ENCODE measurements at regions not wholly inside any gene's neighbourhood (a gene's known extent, or its start where the extent isn't known, plus 50 kb on each side); places are given as distances from the start of the nearest gene placed in this dataset.

GRCh38 chr4:115906428-115906827 lies 793.0 kb upstream of the NDST4 start:
- no peak for DNase-seq
- no peaks in the 10 kb centered on the region for H3K4me1 Mint-ChIP-seq
- H3K27me3 Mint-ChIP-seq, result no peaks in the 10 kb centered on the region
- H3K27ac Mint-ChIP-seq, result no peak overlapping the region
- H3K4me3 Mint-ChIP-seq, result no peak overlapping the region
- no peaks in the 10 kb centered on the region for H3K36me3 Mint-ChIP-seq
- peaks cover 6% of the 10 kb centered on the region for H3K9me3 Mint-ChIP-seq

DNA sequence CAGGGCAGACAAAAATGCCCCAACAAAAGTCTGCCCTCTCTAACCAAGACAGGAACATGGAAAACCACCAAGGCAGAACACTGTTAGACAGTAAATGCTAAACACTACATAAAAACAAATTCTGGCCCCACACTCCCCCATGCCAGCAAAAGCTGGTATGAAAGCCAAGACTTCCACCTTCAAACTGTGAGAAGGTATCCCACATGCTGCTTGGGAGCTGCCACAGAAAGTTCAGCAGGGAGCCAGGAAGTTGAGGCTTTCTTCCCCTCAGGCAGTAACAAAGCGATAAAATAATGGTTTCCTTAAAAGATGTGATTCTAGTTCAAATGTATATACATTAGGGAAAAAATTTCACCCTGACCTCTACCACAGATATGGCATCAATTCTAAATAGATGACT lies 770.4 kb upstream of the NDST4 start:
- Mint-ChIP-seq H3K4me1 (no peaks in the 10 kb centered on the region), H3K9me3 (peaks cover 1% of the 10 kb centered on the region), H3K4me3 (no peak overlapping the region), H3K27me3 (no peaks in the 10 kb centered on the region), H3K36me3 (no peaks in the 10 kb centered on the region), H3K27ac (no peak overlapping the region)
- DNase-seq, result no peak

DNA sequence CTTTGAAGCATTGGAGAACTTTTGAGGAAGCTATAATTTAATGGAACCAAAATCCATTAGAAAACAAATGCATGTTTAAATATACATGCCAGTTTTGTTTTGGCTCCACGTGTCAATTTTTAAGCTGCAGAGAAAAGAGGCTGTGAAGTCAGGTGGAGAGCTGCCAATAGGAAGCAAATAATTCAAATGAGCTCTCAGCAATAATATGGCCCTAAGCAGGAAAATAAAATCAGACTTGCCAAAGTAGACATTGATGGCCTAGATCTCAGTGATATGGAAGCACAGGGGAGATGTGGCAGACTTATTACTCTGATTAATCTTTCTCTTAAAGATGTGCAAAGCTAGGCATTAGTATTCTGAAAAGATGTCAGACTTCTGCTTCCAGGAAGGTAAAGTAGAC lies 769.8 kb upstream of the NDST4 start:
- DNase-seq, result no peak
- Mint-ChIP-seq H3K9me3 (peaks cover 1% of the 10 kb centered on the region), H3K4me3 (no peak overlapping the region), H3K4me1 (no peaks in the 10 kb centered on the region), H3K36me3 (no peaks in the 10 kb centered on the region), H3K27me3 (no peaks in the 10 kb centered on the region), H3K27ac (no peak overlapping the region)

GRCh38 chr4:115873048-115873447 lies 759.6 kb upstream of the NDST4 start:
- no peaks in the 10 kb centered on the region for H3K4me1 Mint-ChIP-seq
- no peak for DNase-seq
- H3K27me3 Mint-ChIP-seq, result no peaks in the 10 kb centered on the region
- H3K4me3 Mint-ChIP-seq, result no peak overlapping the region
- H3K27ac Mint-ChIP-seq, result no peak overlapping the region
- H3K36me3 Mint-ChIP-seq, result no peaks in the 10 kb centered on the region
- H3K9me3 Mint-ChIP-seq, result no peaks in the 10 kb centered on the region

DNA sequence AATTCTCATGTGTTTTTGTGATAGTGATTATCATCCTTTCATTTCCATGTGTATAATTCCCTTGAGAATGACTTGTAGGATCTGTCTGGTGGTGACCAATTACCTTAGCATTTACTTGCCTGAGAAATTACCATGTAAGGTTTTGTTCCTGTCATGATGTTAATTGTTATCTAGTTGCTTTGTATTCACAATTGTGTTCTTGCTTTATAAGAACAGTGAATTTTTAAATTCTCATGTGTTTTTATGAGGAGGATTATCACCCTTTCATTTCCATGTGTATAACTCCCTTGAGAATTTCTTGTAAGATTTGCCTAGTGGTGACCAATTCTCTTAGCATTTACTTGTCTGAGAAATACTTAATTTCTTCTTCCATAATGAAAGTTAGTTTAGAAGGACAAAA lies 758.2 kb upstream of the NDST4 start:
- DNase-seq, result no peak
- Mint-ChIP-seq H3K36me3 (no peaks in the 10 kb centered on the region), H3K27ac (no peak overlapping the region), H3K9me3 (no peaks in the 10 kb centered on the region), H3K4me3 (no peak overlapping the region), H3K4me1 (no peaks in the 10 kb centered on the region), H3K27me3 (no peaks in the 10 kb centered on the region)

- no peak for DNase-seq
- Mint-ChIP-seq H3K27ac (no peak overlapping the region), H3K36me3 (no peaks in the 10 kb centered on the region), H3K4me3 (no peak overlapping the region), H3K4me1 (no peaks in the 10 kb centered on the region), H3K27me3 (no peaks in the 10 kb centered on the region), H3K9me3 (no peaks in the 10 kb centered on the region)
These were observed 753.0 kb upstream of the NDST4 start for GRCh38 chr4:115866364-115866896.

DNA sequence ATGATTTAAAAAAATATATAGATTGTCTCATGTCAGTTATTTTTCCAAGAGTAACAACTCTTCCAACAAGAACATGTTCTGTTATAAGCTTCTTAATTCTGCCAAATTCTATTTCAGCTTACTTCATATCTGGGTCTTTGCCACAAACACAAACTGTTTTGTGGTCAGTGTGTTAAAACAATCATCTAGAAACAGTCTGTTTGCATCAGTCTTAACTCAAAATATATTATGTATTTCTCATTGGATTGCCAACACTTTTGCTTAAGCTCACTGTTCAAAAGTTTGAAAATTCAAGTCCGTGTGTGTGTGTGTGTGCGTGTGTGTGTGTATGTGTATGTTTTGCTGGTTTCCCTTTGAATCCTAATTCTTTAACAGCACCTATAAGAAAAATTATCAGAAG lies 752.3 kb upstream of the NDST4 start:
- H3K4me3 Mint-ChIP-seq, result no peak overlapping the region
- no peak for DNase-seq
- no peaks in the 10 kb centered on the region for H3K36me3 Mint-ChIP-seq
- H3K27me3 Mint-ChIP-seq, result no peaks in the 10 kb centered on the region
- H3K27ac Mint-ChIP-seq, result no peak overlapping the region
- H3K4me1 Mint-ChIP-seq, result no peaks in the 10 kb centered on the region
- H3K9me3 Mint-ChIP-seq, result peaks cover under 1% of the 10 kb centered on the region

GRCh38 chr4:115852767-115853091 lies 739.3 kb upstream of the NDST4 start:
- no peak for DNase-seq
- H3K27ac Mint-ChIP-seq, result no peak overlapping the region
- peaks cover 4% of the 10 kb centered on the region for H3K9me3 Mint-ChIP-seq
- no peak overlapping the region for H3K4me3 Mint-ChIP-seq
- H3K27me3 Mint-ChIP-seq, result no peaks in the 10 kb centered on the region
- no peaks in the 10 kb centered on the region for H3K4me1 Mint-ChIP-seq
- no peaks in the 10 kb centered on the region for H3K36me3 Mint-ChIP-seq

DNA sequence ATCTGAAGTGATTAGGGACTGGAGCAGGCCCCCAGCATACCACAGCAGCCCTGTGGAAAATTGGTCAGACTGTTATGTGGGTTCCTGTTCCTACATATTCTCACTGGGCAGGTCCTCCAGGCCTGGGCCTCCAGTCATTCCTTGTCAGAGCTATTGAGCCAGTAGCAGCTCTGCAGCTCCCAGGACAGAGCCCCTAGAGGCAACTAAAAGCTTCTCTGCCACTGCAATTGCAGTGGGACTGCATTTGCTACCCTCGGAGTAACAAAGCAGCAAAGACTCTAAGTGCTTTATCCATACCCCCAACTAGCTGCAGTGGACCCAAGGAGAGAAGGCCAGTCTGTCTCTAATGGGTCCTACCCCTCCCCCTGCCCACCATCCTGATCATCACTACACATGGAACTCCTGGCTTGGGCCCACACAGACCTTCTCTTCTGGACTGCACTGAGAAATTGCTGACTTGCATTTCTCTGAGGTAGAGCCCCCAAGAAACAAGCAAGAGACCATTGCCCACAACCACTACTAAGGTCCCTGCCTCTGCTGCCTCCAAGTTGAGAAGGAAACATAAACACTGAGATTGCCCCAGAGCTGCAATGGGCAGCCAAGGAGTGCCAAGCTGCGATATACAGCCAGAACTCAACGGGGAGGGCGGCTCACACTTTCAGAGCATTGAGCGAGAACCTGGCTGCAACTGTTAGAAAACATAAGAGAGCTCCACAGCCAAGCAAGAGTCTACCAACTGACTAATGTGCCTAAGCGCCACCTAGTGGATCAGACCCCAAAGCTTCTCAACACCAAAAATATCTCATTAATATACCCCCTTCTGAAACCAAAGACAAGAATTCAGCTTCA lies 738.7 kb upstream of the NDST4 start:
- no peak overlapping the region for H3K4me3 Mint-ChIP-seq
- DNase-seq, result peak; percentile 3

DNA sequence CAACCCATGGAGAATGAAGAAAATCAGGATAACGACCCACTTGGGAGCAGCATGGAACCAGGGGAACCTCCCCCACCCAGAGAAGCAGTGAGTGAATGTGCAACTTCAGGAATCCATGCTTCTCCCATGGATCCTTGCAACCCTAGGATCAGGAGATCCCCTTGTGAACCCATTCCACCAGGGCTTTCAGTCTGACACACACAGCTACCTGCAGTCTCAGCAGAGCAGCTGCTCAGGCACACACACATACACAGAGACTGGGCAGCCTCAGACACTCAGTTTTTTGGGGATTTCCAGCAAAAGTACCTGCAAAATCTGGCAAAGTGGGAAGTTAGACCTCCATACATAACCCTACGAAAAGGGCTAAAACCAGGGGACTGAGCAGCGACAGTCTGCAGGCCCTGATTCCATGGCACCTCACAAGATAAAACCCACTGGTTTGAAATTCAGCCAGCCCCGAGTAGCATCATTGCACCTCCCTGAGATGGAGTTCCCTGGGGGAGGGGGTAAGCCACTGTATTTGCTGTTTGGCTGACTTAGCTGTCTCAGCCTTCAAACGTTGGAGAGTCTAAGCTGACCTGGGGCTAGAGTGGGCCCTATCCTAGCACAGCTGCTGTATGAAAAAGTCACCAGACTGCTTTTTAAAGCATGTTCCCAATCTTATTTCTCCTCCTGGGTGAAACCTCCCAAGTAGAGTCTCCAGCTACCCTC lies 737.5 kb upstream of the NDST4 start:
- Mint-ChIP-seq H3K4me1 (no peaks in the 10 kb centered on the region), H3K36me3 (no peaks in the 10 kb centered on the region), H3K9me3 (peaks cover 2% of the 10 kb centered on the region), H3K27me3 (no peaks in the 10 kb centered on the region), H3K27ac (no peak overlapping the region), H3K4me3 (no peak overlapping the region)
- no peak for DNase-seq

More for the DNA sequence above, 738.7 kb upstream of the NDST4 start:
- Mint-ChIP-seq H3K4me1 (no peaks in the 10 kb centered on the region), H3K9me3 (peaks cover 4% of the 10 kb centered on the region), H3K27ac (no peak overlapping the region), H3K36me3 (no peaks in the 10 kb centered on the region), H3K27me3 (no peaks in the 10 kb centered on the region)

DNA sequence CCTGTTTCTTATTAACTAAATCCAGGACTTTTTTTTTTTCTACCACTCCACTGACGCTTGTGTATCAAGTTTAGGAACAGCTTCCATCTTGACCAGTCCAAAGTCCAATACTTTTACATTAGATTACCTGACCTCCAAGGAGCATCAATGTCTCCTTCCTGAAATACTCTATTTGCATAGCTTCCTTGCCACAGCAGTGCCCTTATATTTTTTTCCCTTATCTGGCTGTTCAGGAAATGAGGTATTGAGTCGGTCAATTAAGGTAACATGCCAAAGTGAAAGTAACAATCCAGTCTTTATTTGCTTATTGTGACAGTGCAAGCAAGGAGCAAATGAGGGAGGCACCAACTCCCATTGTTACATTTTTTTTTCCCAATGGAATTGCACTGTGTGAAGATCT lies 730.8 kb upstream of the NDST4 start:
- no peak for DNase-seq
- H3K4me3 Mint-ChIP-seq, result no peak overlapping the region
- H3K27me3 Mint-ChIP-seq, result no peaks in the 10 kb centered on the region
- H3K4me1 Mint-ChIP-seq, result no peaks in the 10 kb centered on the region
- H3K36me3 Mint-ChIP-seq, result no peaks in the 10 kb centered on the region
- H3K9me3 Mint-ChIP-seq, result peaks cover 4% of the 10 kb centered on the region
- H3K27ac Mint-ChIP-seq, result no peak overlapping the region

- no peak overlapping the region for H3K27ac Mint-ChIP-seq
- peaks cover 12% of the 10 kb centered on the region for H3K9me3 Mint-ChIP-seq
- DNase-seq, result no peak
- no peaks in the 10 kb centered on the region for H3K27me3 Mint-ChIP-seq
- H3K4me3 Mint-ChIP-seq, result no peak overlapping the region
- no peaks in the 10 kb centered on the region for H3K36me3 Mint-ChIP-seq
- no peaks in the 10 kb centered on the region for H3K4me1 Mint-ChIP-seq
These were observed 728.5 kb upstream of the NDST4 start for GRCh38 chr4:115841871-115842270.

- Mint-ChIP-seq H3K9me3 (peaks cover 16% of the 10 kb centered on the region), H3K27me3 (no peaks in the 10 kb centered on the region), H3K27ac (no peak overlapping the region), H3K36me3 (no peaks in the 10 kb centered on the region), H3K4me1 (no peaks in the 10 kb centered on the region), H3K4me3 (no peak overlapping the region)
- DNase-seq, result no peak
These were observed 721.0 kb upstream of the NDST4 start for GRCh38 chr4:115834441-115834840.

DNA sequence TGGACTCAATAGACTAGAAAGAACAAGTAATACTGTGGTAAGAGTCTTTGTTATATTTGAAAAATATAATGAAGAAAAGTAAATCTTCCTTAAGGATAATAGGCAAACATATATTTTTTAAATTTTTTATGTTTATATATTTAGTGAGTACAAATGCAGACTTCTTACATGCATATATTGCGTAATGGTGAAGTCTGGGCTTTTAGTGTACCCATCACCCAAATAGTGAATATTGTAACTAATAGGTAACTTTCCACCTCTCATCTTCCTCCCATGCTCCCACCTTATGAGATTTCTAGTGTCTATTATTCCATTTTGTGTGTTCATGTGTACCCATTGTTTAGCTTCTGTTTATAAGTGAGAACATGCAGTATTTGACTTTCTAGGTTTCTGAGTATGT lies 711.2 kb upstream of the NDST4 start:
- H3K9me3 Mint-ChIP-seq, result peaks cover 10% of the 10 kb centered on the region
- H3K4me1 Mint-ChIP-seq, result no peaks in the 10 kb centered on the region
- H3K27ac Mint-ChIP-seq, result no peak overlapping the region
- no peak for DNase-seq
- no peaks in the 10 kb centered on the region for H3K27me3 Mint-ChIP-seq
- H3K4me3 Mint-ChIP-seq, result no peak overlapping the region
- H3K36me3 Mint-ChIP-seq, result no peaks in the 10 kb centered on the region

GRCh38 chr4:115803825-115804224 lies 690.4 kb upstream of the NDST4 start:
- no peaks in the 10 kb centered on the region for H3K27me3 Mint-ChIP-seq
- no peak overlapping the region for H3K27ac Mint-ChIP-seq
- no peak overlapping the region for H3K4me3 Mint-ChIP-seq
- no peaks in the 10 kb centered on the region for H3K36me3 Mint-ChIP-seq
- peaks cover 5% of the 10 kb centered on the region for H3K9me3 Mint-ChIP-seq
- no peak for DNase-seq
- H3K4me1 Mint-ChIP-seq, result no peaks in the 10 kb centered on the region

DNA sequence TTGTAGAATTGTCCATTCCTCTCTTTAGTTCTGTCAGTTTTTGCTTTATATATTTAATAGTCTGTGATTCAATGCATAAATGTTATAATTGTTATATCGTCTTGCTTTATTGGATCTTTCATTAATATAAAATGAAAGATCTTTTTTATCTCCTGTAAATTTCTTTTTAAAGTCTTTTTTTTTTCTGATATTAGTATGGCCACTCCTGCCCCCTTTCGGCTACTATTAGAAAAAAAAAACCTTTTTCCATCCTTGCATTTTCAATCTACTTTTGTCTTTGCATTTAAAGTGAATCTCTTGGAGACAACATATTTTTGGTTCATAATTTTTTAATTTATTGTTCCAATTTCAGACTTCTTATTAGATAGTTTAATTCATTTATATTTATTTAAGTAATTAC lies 677.4 kb upstream of the NDST4 start:
- H3K36me3 Mint-ChIP-seq, result no peaks in the 10 kb centered on the region
- no peak for DNase-seq
- no peak overlapping the region for H3K4me3 Mint-ChIP-seq
- no peak overlapping the region for H3K27ac Mint-ChIP-seq
- no peaks in the 10 kb centered on the region for H3K4me1 Mint-ChIP-seq
- no peaks in the 10 kb centered on the region for H3K9me3 Mint-ChIP-seq
- no peaks in the 10 kb centered on the region for H3K27me3 Mint-ChIP-seq
